K562 (cell line): ENCODE measurements at regions not wholly inside any gene's neighbourhood (a gene's known extent, or its start where the extent isn't known, plus 50 kb on each side); places are given as distances from the start of the nearest gene placed in this dataset.

ENCODE experiments used
- ATAC-seq: fragments of 200-7000 bp; cut with Tn5 transposase; 3 replicates; pipeline ENCODE4 v1.9.1; 2020; ENCODE audit warnings: moderate library complexity
- BruUV-seq: library from RNA; stranded (reverse); fragments of 400-500 nt; replicated peaks from 2 replicates; lab custom pipeline; 2021; lab: Mats Ljungman, UMichigan
- CTCF ChIA-PET: fragments of 300-600 bp; formaldehyde crosslinking; extraction: SDS; loops from one replicate; lab custom pipeline; 2021; ENCODE audit warnings: low intra/inter-chr PET ratio; lab: Yijun Ruan, JAX
- POLR2A ChIA-PET: fragments of 300-600, 350-650 bp; sonication (Branson Sonifier 250); formaldehyde crosslinking; extraction: SDS; loops from one replicate; lab custom pipeline; 2021; ENCODE audit warnings: antibody characterized with exemption, inconsistent platforms; lab: Yijun Ruan, JAX
- DNase-seq, 4 experiments: peaks; one replicate each; pipeline versions ENCODE4 v3.0.0 to v3.0.0-alpha.2; 2011 to 2018; ENCODE audit warnings: low spot score in 3 of 4, mixed read lengths in 3 of 4; ENCODE audit errors: extremely low read depth in 1 of 4
- FAIRE-seq: peaks from 2 replicates; lab custom pipeline; 2011; peaks lifted over from hg19 to GRCh38; lab: Jason Lieb, UNC
- H2AFZ ChIP-seq: 2 replicates; pipeline ENCODE4 v1.6.0; 2011; ENCODE audit warnings: low read depth, low read length, control low read depth, inconsistent platforms
- H3K27ac ChIP-seq: fragments of 200-600 bp; 3 replicates; pipeline ENCODE4 v1.8.0; 2011; ENCODE audit warnings: low read depth, mild to moderate bottlenecking, control low read depth, inconsistent platforms, low read length, moderate library complexity, mixed read lengths; ENCODE audit errors: extremely low read depth
- H3K27me3 ChIP-seq, 2 experiments: fragments of 300-600 bp in 1 of 2; 2 replicates in 1 of 2; 3 replicates in 1 of 2; pipeline versions ENCODE4 v1.6.0 to v1.8.0; 2011; ENCODE audit warnings: inconsistent platforms in 2 of 2, low read length in 2 of 2, mild to moderate bottlenecking in 1 of 2, mixed read lengths in 1 of 2, moderate library complexity in 1 of 2; ENCODE audit not compliant: control insufficient read depth in 2 of 2, insufficient read depth in 2 of 2
- H3K36me3 ChIP-seq: fragments of 300-600 bp; 3 replicates; pipeline ENCODE4 v1.8.0; 2011; ENCODE audit warnings: mild to moderate bottlenecking, low read length, inconsistent platforms; ENCODE audit not compliant: control insufficient read depth, insufficient read depth
- H3K4me1 ChIP-seq, 2 experiments: fragments of 200-600 bp in 1 of 2; replicated peaks in 1 of 2; 2 replicates in 1 of 2; 3 replicates in 1 of 2; pipeline versions ENCODE4 v1.5.1 to v1.8.0; 2011; ENCODE audit warnings: inconsistent platforms in 2 of 2, low read length in 2 of 2, mild to moderate bottlenecking in 1 of 2, mixed read lengths in 1 of 2, moderate library complexity in 1 of 2; ENCODE audit not compliant: control insufficient read depth in 2 of 2, insufficient read depth in 2 of 2
- H3K4me2 ChIP-seq: 2 replicates; pipeline ENCODE4 v1.6.1; 2011; ENCODE audit warnings: low read length, control low read depth, inconsistent platforms, mixed read lengths; ENCODE audit not compliant: insufficient read depth
- H3K4me3 ChIP-seq: fragments of 200-600 bp; sonication (generic), shearing (Covaris generic); 2 replicates; pipeline ENCODE4 v1.5.1; 2016; ENCODE audit warnings: control low read depth, inconsistent platforms
- H3K79me2 ChIP-seq: fragments of 200-600 bp; 3 replicates; pipeline ENCODE4 v1.8.0; 2011; ENCODE audit warnings: low read length, inconsistent platforms; ENCODE audit not compliant: control insufficient read depth, insufficient read depth
- H3K9ac ChIP-seq, 2 experiments: 2 replicates each; pipeline versions ENCODE4 v1.6.0 to v1.6.1; 2011; ENCODE audit warnings: low read depth in 2 of 2, low read length in 2 of 2, control low read depth in 1 of 2, inconsistent platforms in 1 of 2, mild to moderate bottlenecking in 1 of 2, mixed read lengths in 1 of 2; ENCODE audit not compliant: insufficient read depth in 1 of 2
- H3K9me1 ChIP-seq: one replicate; pipeline ENCODE4 v1.6.0; 2011; ENCODE audit warnings: inconsistent platforms, mild to moderate bottlenecking, low read length, moderate library complexity; ENCODE audit not compliant: control insufficient read depth, insufficient read depth
- H3K9me3 ChIP-seq: replicated peaks from 2 replicates; pipeline ENCODE4 v1.5.1; 2011; ENCODE audit warnings: low read depth, low read length, inconsistent platforms; ENCODE audit not compliant: control insufficient read depth, insufficient read depth
- H4K20me1 ChIP-seq: replicated peaks from 2 replicates; pipeline ENCODE4 v1.6.1; 2011; ENCODE audit warnings: low read length, inconsistent platforms, mixed read lengths; ENCODE audit not compliant: control insufficient read depth, insufficient read depth
- ARHGAP35 ChIP-seq: fragments of 450-650 bp; IDR thresholded peaks from 2 replicates; pipeline ENCODE4 v1.6.1; 2018; ENCODE audit not compliant: partially characterized antibody
- KLF1 ChIP-seq: fragments of 450-650 bp; IDR thresholded peaks from 2 replicates; pipeline ENCODE4 v1.6.1; 2016; ENCODE audit warnings: missing genetic modification characterization, missing compliant biosample characterization
- LCOR ChIP-seq: sonication (generic); formaldehyde crosslinking; IDR thresholded peaks from 2 replicates; pipeline ENCODE4 v1.8.0; 2022; ENCODE audit warnings: mild to moderate bottlenecking, missing genetic modification reagents
- NEUROD1 ChIP-seq: fragments of 150-350 bp; IDR thresholded peaks from 2 replicates; pipeline ENCODE4 v1.6.1; 2014; ENCODE audit warnings: borderline replicate concordance, low read length, low read depth; ENCODE audit not compliant: partially characterized antibody
- PRPF4 ChIP-seq: fragments of 200-400 bp; formaldehyde crosslinking; IDR thresholded peaks from one replicate; pipeline ENCODE4 v1.6.1; 2017; ENCODE audit warnings: low read length, low read depth, mild to moderate bottlenecking; ENCODE audit not compliant: insufficient read depth, poor library complexity, severe bottlenecking
- TEAD2 ChIP-seq: fragments of 450-650 bp; IDR thresholded peaks from 2 replicates; pipeline ENCODE4 v1.6.1; 2016; ENCODE audit warnings: missing genetic modification characterization, control low read depth, missing compliant biosample characterization
- ZNF224 ChIP-seq: sonication (generic); formaldehyde crosslinking; IDR thresholded peaks from 2 replicates; pipeline ENCODE4 v1.8.0; 2022; ENCODE audit warnings: mild to moderate bottlenecking, missing genetic modification reagents
- ZNF239 ChIP-seq: fragments of 250-450 bp; sonication (Bioruptor Pico); IDR thresholded peaks from 2 replicates; pipeline ENCODE4 v1.4.0; 2020; ENCODE audit warnings: mild to moderate bottlenecking
- ZNF277 ChIP-seq: fragments of 250-450 bp; sonication (Bioruptor Pico); IDR thresholded peaks from 2 replicates; pipeline ENCODE4 v1.8.0; 2022; ENCODE audit warnings: inconsistent platforms, mild to moderate bottlenecking, moderate library complexity, borderline replicate concordance
- ZNF586 ChIP-seq: fragments of 450-650 bp; formaldehyde crosslinking; conservative IDR thresholded peaks from 2 replicates; pipeline ENCODE4 v1.4.0; 2020; ENCODE audit warnings: mild to moderate bottlenecking, moderate library complexity
- WGBS: fragments of 100-300 bp; shearing (Covaris generic); methylation state at CpG from one replicate; pipeline ENCODE4 v1.1.6; 2016; ENCODE audit warnings: low coverage, mixed read lengths; ENCODE audit not compliant: insufficient coverage; ENCODE audit errors: missing lambda C conversion rate; 5-methylcytosine and 5-hydroxymethylcytosine counted together
- in situ Hi-C: fragments of 300-500 bp; cut with MboI; formaldehyde crosslinking; loops from 4 replicates; pipeline ENCODE4 v1.15.0; 2018; ENCODE audit warnings: inconsistent platforms, mixed read lengths
- intact Hi-C: fragments of 100-400 bp; cut with micrococcal nuclease; formaldehyde crosslinking; loops from 2 replicates; pipeline ENCODE4 v1.14.2; 2022
- TF ChIP-seq, protein P1 (sequence below), 3 experiments: fragments of 200-800 bp in 1 of 3; sonication (Bioruptor generic) in 1 of 3; sonication (generic) in 1 of 3; formaldehyde crosslinking in 1 of 3; IDR thresholded peaks; 2 replicates each; pipeline versions ENCODE4 v1.6.1 to v1.8.0; 2016 to 2022; ENCODE audit warnings: mild to moderate bottlenecking in 2 of 3, missing compliant biosample characterization in 2 of 3, missing genetic modification characterization in 2 of 3, missing genetic modification reagents in 1 of 3
- TF ChIP-seq, protein P2 (sequence below): fragments of 250-450 bp; sonication (Bioruptor Pico); IDR thresholded peaks from 2 replicates; pipeline ENCODE4 v1.4.0; 2020
- TF ChIP-seq, protein P3 (sequence below): fragments of 250-450 bp; sonication (Bioruptor Pico); IDR thresholded peaks from 2 replicates; pipeline ENCODE4 v1.5.0; 2021

- ChIA-PET CTCF (no interaction called here), POLR2A (no interaction called here)
- H3K9ac ChIP-seq = no peak overlapping the region
- in situ Hi-C loops (no loop called here), intact Hi-C loops (no loop called here)
- no peak overlapping the region for H3K4me2 ChIP-seq
- no peak for FAIRE-seq
- no peaks in the 10 kb centered on the region for H4K20me1 ChIP-seq
- H2AFZ ChIP-seq = no peak overlapping the region
- no peak for ATAC-seq
- WGBS = 1% methylated on average over 8 of the region's 8 CpGs
- H3K9me1 ChIP-seq = no peaks in the 10 kb centered on the region
- H3K9me3 ChIP-seq = no peaks in the 10 kb centered on the region
- H3K4me1 ChIP-seq = no peaks in the 10 kb centered on the region
- H3K36me3 ChIP-seq = no peaks in the 10 kb centered on the region
- no TSS peak for BruUV-seq
- no peaks in the 10 kb centered on the region for H3K79me2 ChIP-seq
- no peak overlapping the region for H3K27ac ChIP-seq
- no peak for DNase-seq
- no peak overlapping the region for H3K4me3 ChIP-seq
- no peaks in the 10 kb centered on the region for H3K27me3 ChIP-seq
- no peak for TF ChIP-seq LCOR
- no peak for TF ChIP-seq NEUROD1
- no peak for TF ChIP-seq ARHGAP35
- no peak for TF ChIP-seq ZNF586 (CRISPR knock-in tag)
- TF ChIP-seq, protein P1, sequence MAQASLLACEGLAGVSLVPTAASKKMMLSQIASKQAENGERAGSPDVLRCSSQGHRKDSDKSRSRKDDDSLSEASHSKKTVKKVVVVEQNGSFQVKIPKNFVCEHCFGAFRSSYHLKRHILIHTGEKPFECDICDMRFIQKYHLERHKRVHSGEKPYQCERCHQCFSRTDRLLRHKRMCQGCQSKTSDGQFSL (CRISPR knock-in tag; IDR thresholded peaks at IDR 0.05) = no peak
- TF ChIP-seq, protein P1 (tag; IDR thresholded peaks at IDR 0.05) = no peak
- TF ChIP-seq PRPF4 = no peak
- no peak for TF ChIP-seq ZNF277
- no peak for TF ChIP-seq TEAD2
- TF ChIP-seq, protein P2, sequence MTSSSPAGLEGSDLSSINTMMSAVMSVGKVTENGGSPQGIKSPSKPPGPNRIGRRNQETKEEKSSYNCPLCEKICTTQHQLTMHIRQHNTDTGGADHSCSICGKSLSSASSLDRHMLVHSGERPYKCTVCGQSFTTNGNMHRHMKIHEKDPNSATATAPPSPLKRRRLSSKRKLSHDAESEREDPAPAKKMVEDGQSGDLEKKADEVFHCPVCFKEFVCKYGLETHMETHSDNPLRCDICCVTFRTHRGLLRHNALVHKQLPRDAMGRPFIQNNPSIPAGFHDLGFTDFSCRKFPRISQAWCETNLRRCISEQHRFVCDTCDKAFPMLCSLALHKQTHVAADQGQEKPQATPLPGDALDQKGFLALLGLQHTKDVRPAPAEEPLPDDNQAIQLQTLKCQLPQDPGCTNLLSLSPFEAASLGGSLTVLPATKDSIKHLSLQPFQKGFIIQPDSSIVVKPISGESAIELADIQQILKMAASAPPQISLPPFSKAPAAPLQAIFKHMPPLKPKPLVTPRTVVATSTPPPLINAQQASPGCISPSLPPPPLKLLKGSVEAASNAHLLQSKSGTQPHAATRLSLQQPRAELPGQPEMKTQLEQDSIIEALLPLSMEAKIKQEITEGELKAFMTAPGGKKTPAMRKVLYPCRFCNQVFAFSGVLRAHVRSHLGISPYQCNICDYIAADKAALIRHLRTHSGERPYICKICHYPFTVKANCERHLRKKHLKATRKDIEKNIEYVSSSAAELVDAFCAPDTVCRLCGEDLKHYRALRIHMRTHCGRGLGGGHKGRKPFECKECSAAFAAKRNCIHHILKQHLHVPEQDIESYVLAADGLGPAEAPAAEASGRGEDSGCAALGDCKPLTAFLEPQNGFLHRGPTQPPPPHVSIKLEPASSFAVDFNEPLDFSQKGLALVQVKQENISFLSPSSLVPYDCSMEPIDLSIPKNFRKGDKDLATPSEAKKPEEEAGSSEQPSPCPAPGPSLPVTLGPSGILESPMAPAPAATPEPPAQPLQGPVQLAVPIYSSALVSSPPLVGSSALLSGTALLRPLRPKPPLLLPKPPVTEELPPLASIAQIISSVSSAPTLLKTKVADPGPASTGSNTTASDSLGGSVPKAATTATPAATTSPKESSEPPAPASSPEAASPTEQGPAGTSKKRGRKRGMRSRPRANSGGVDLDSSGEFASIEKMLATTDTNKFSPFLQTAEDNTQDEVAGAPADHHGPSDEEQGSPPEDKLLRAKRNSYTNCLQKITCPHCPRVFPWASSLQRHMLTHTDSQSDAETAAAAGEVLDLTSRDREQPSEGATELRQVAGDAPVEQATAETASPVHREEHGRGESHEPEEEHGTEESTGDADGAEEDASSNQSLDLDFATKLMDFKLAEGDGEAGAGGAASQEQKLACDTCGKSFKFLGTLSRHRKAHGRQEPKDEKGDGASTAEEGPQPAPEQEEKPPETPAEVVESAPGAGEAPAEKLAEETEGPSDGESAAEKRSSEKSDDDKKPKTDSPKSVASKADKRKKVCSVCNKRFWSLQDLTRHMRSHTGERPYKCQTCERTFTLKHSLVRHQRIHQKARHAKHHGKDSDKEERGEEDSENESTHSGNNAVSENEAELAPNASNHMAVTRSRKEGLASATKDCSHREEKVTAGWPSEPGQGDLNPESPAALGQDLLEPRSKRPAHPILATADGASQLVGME (CRISPR knock-in tag) = no peak
- no peak for TF ChIP-seq KLF1 (tag)
- no peak for TF ChIP-seq ZNF224 (CRISPR knock-in tag)
- TF ChIP-seq, protein P3, sequence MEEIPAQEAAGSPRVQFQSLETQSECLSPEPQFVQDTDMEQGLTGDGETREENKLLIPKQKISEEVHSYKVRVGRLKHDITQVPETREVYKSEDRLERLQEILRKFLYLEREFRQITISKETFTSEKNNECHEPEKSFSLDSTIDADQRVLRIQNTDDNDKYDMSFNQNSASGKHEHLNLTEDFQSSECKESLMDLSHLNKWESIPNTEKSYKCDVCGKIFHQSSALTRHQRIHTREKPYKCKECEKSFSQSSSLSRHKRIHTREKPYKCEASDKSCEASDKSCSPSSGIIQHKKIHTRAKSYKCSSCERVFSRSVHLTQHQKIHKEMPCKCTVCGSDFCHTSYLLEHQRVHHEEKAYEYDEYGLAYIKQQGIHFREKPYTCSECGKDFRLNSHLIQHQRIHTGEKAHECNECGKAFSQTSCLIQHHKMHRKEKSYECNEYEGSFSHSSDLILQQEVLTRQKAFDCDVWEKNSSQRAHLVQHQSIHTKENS = no peak
- TF ChIP-seq ZNF239 (CRISPR knock-in tag) = no peak
Observed at GRCh38 chr10:121221991-121222390, 370.8 kb downstream of the WDR11 start.
